PFSK-1 (cell line): ENCODE measurements at regions not wholly inside any gene's neighbourhood (a gene's known extent, or its start where the extent isn't known, plus 50 kb on each side); places are given as distances from the start of the nearest gene placed in this dataset.

Source experiments
- FOXP2 ChIP-seq: optimal IDR thresholded peaks from 2 replicates; pipeline ENCODE3; 2011; ENCODE audit warnings: borderline replicate concordance, control low read depth, inconsistent platforms; ENCODE audit not compliant: insufficient read depth; ENCODE audit errors: extremely low read length, extremely low read depth
- POLR2AphosphoS5 ChIP-seq: IDR thresholded peaks from 2 replicates; pipeline ENCODE4 v1.6.1; 2012; ENCODE audit warnings: low read depth, mild to moderate bottlenecking, control low read depth, low read length, moderate library complexity
- REST ChIP-seq, 2 experiments: IDR thresholded peaks; 2 replicates each; pipeline versions ENCODE4 v1.6.1 to v1.8.0; 2011 to 2012; ENCODE audit warnings: low read depth in 2 of 2, low read length in 2 of 2, control low read depth in 1 of 2, inconsistent platforms in 1 of 2, mild to moderate bottlenecking in 1 of 2, moderate library complexity in 1 of 2; ENCODE audit not compliant: insufficient read depth in 1 of 2
- SIN3A ChIP-seq: IDR thresholded peaks from 2 replicates; pipeline ENCODE4 v1.6.1; 2012; ENCODE audit warnings: mild to moderate bottlenecking, low read length, moderate library complexity, borderline replicate concordance; ENCODE audit not compliant: insufficient read depth
- TAF1 ChIP-seq: IDR thresholded peaks from 2 replicates; pipeline ENCODE4 v1.6.1; 2012; ENCODE audit warnings: low read length, control low read depth, borderline replicate concordance; ENCODE audit not compliant: insufficient read depth

GRCh38 chr2:150050036-150050435, 437.4 kb downstream of the RND3 start:
- no peak for TF ChIP-seq REST (IDR thresholded peaks at IDR 0.05; ENCODE audit: insufficient read depth in 1 of 2, low read depth in 2 of 2, low read length in 2 of 2)
- no peak for TF ChIP-seq TAF1
- TF ChIP-seq SIN3A, result no peak
- TF ChIP-seq FOXP2, result no peak
- no peak for TF ChIP-seq POLR2AphosphoS5

- no peak for TF ChIP-seq SIN3A
- no peak for TF ChIP-seq POLR2AphosphoS5
- TF ChIP-seq REST (IDR thresholded peaks at IDR 0.05; ENCODE audit: insufficient read depth in 1 of 2, low read depth in 2 of 2, low read length in 2 of 2), result no peak
- TF ChIP-seq TAF1, result no peak
- TF ChIP-seq FOXP2, result no peak
Measured at GRCh38 chr2:150047620-150048222, 439.7 kb downstream of the RND3 start.

- TF ChIP-seq TAF1 (no peak), POLR2AphosphoS5 (no peak), SIN3A (no peak), FOXP2 (no peak), REST (IDR thresholded peaks at IDR 0.05; ENCODE audit: insufficient read depth in 1 of 2, low read depth in 2 of 2, low read length in 2 of 2) (no peak)
Measured at GRCh38 chr2:150046810-150047209, 440.7 kb downstream of the RND3 start.

GRCh38 chr2:150046211-150046610, 441.3 kb downstream of the RND3 start:
- no peak for TF ChIP-seq FOXP2
- TF ChIP-seq TAF1, result no peak
- TF ChIP-seq REST (IDR thresholded peaks at IDR 0.05; ENCODE audit: insufficient read depth in 1 of 2, low read depth in 2 of 2, low read length in 2 of 2), result no peak
- no peak for TF ChIP-seq SIN3A
- no peak for TF ChIP-seq POLR2AphosphoS5
